ENCODE measurements at regions not wholly inside any gene's neighbourhood (a gene's known extent, or its start where the extent isn't known, plus 50 kb on each side); places are given as distances from the start of the nearest gene placed in this dataset.

- no peaks in the 10 kb centered on the region for H3F3A ChIP-seq (ENCODE audit: insufficient read depth, low read length, poor library complexity, severe bottlenecking)
Measured at GRCh38 chr6:93177918-93178317, 241.4 kb downstream of the EPHA7 start.

GRCh38 chr6:93177438-93177837, 241.9 kb downstream of the EPHA7 start:
- Histone ChIP-seq H3K27me3 (ENCODE audit: insufficient read depth, low read depth, low read length) (no peaks in the 10 kb centered on the region), H2AFZ (ENCODE audit: low read depth, low read length) (no peak overlapping the region), H3K9me3 (ENCODE audit: low read length) (no peaks in the 10 kb centered on the region), H3K79me2 (replicated peaks; ENCODE audit: insufficient read depth, low read length) (no peaks in the 10 kb centered on the region), H4K20me1 (ENCODE audit: insufficient read depth) (no peaks in the 10 kb centered on the region), H3K9ac (ENCODE audit: low read length) (no peak overlapping the region), H3K4me3 (ENCODE audit: low read length) (no peak overlapping the region), H3F3A (ENCODE audit: insufficient read depth, low read length, poor library complexity, severe bottlenecking) (no peaks in the 10 kb centered on the region), H3K4me2 (ENCODE audit: low read length) (no peak overlapping the region), H3K36me3 (ENCODE audit: insufficient read depth, low read length) (no peaks in the 10 kb centered on the region), H3K27ac (ENCODE audit: low read length) (no peak overlapping the region), H3K9me2 (ENCODE audit: insufficient read depth, low read length) (no peaks in the 10 kb centered on the region)
- TF ChIP-seq EP300 (conservative IDR thresholded peaks at IDR 0.05; ENCODE audit: poor library complexity, severe bottlenecking) (no peak), REST (IDR thresholded peaks at IDR 0.05; ENCODE audit: borderline replicate concordance) (no peak), TAF1 (IDR thresholded peaks at IDR 0.05; ENCODE audit: low read depth) (no peak), SMC3 (conservative IDR thresholded peaks at IDR 0.05; ENCODE audit: poor library complexity) (no peak), CTCF (IDR thresholded peaks at IDR 0.05; ENCODE audit: poor library complexity, severe bottlenecking) (no peak), MXI1 (conservative IDR thresholded peaks at IDR 0.05; ENCODE audit: poor library complexity, severe bottlenecking) (no peak), POLR2AphosphoS5 (IDR thresholded peaks at IDR 0.05) (no peak)

More at GRCh38 chr6:93177918-93178317, 241.4 kb downstream of the EPHA7 start:
- no peaks in the 10 kb centered on the region for H3K79me2 ChIP-seq (replicated peaks; ENCODE audit: insufficient read depth, low read length)
- H3K9me2 ChIP-seq (ENCODE audit: insufficient read depth, low read length), result no peaks in the 10 kb centered on the region
- TF ChIP-seq EZH2 (IDR thresholded peaks at IDR 0.05; ENCODE audit: borderline replicate concordance, insufficient read depth, low read length, poor library complexity, severe bottlenecking), result no peak
- no peak for TF ChIP-seq TAF1 (IDR thresholded peaks at IDR 0.05; ENCODE audit: low read depth)
- TF ChIP-seq RAD21 (conservative IDR thresholded peaks at IDR 0.05), result no peak
- TF ChIP-seq MXI1 (conservative IDR thresholded peaks at IDR 0.05; ENCODE audit: poor library complexity, severe bottlenecking), result no peak
- no peak for TF ChIP-seq REST (IDR thresholded peaks at IDR 0.05; ENCODE audit: borderline replicate concordance)
- TF ChIP-seq POLR2AphosphoS5 (IDR thresholded peaks at IDR 0.05), result no peak
- no peak for TF ChIP-seq EP300 (conservative IDR thresholded peaks at IDR 0.05; ENCODE audit: poor library complexity, severe bottlenecking)
- no peak for TF ChIP-seq CTCF (IDR thresholded peaks at IDR 0.05; ENCODE audit: poor library complexity, severe bottlenecking)
- no peak overlapping the region for H3K4me3 ChIP-seq (ENCODE audit: low read length)
- H3K27ac ChIP-seq (ENCODE audit: low read length), result no peak overlapping the region
- H3K9ac ChIP-seq (ENCODE audit: low read length), result no peak overlapping the region
- H3K27me3 ChIP-seq (ENCODE audit: insufficient read depth, low read depth, low read length), result no peaks in the 10 kb centered on the region
- no peaks in the 10 kb centered on the region for H3K9me3 ChIP-seq (ENCODE audit: low read length)
- no peak overlapping the region for H3K4me2 ChIP-seq (ENCODE audit: low read length)
- H3K36me3 ChIP-seq (ENCODE audit: insufficient read depth, low read length), result no peaks in the 10 kb centered on the region
- no peak overlapping the region for H2AFZ ChIP-seq (ENCODE audit: low read depth, low read length)
- H4K20me1 ChIP-seq (ENCODE audit: insufficient read depth), result no peaks in the 10 kb centered on the region
